Left lung (tissue), 4 donors: ENCODE measurements at regions not wholly inside any gene's neighbourhood (a gene's known extent, or its start where the extent isn't known, plus 50 kb on each side); places are given as distances from the start of the nearest gene placed in this dataset.

Experiments used
- ATAC-seq: fragments of 200-7000 bp; cut with Tn5 transposase; one replicate; pipeline ENCODE4 v1.9.1; 2020; ENCODE audit warnings: moderate library complexity
- DNase-seq, 4 donors: peaks; one replicate each; pipeline ENCODE4 v3.0.0-alpha.2; 2013 to 2020
- H3K27ac ChIP-seq, 2 donors: fragments of 200-600 bp; sonication (generic) in 1 of 2; one replicate each; pipeline versions ENCODE4 v1.5.0 to v1.8.0; 2020 to 2021
- H3K27me3 ChIP-seq, 2 donors: fragments of 200-600 bp; sonication (generic) in 1 of 2; one replicate each; pipeline versions ENCODE4 v1.5.0 to v1.8.0; 2020 to 2021
- H3K36me3 ChIP-seq, 2 donors: fragments of 200-600 bp; sonication (generic) in 1 of 2; one replicate each; pipeline versions ENCODE4 v1.5.0 to v1.8.0; 2020 to 2021
- H3K4me1 ChIP-seq, 2 donors: fragments of 200-600 bp; one replicate each; pipeline ENCODE4 v1.8.0; 2021
- H3K4me3 ChIP-seq, 2 donors: fragments of 200-600 bp; sonication (generic) in 1 of 2; one replicate each; pipeline versions ENCODE4 v1.5.0 to v1.8.0; 2020 to 2021; ENCODE audit warnings: mild to moderate bottlenecking in 1 of 2
- H3K9me3 ChIP-seq, 2 donors: fragments of 200-600 bp; sonication (generic) in 1 of 2; one replicate each; pipeline versions ENCODE4 v1.5.0 to v1.8.0; 2020 to 2021
- intact Hi-C, 2 donors: fragments of 100-400 bp; cut with DNase I; formaldehyde crosslinking; loops; one replicate each; pipeline versions ENCODE4 v1.11.2 to v1.14.2; 2022
- TF ChIP-seq, protein P1 (sequence below), 2 donors: fragments of 200-600 bp; sonication (generic) in 1 of 2; IDR thresholded peaks; one replicate each; pipeline versions ENCODE4 v1.5.0 to v1.8.0; 2021; ENCODE audit warnings: antibody characterized with exemption in 2 of 2
- donor health status: DM: no; HTN: yes; CAD: no.
- donor health status: DM: no; HTN: no; CAD: no.

DNA sequence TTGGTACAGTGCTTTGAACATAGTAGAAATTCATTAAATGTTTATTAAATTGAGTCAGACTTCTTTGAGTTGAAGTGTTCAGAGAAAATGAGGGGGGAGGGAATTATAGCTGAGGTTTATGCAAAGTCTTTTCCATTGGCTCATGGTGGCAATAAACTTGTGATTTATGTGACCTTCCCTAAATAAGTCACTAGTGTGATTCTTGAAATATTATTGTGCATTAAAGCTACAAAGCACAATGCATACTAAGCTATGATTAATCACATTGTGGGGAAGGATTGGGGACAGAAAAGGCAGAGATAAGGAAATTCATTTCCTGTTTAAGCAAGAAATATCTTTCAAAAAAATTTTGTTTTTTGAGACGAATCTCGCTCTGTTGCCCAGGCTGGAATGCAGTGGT, 877.5 kb downstream of the TFAP2A start:
- H3K9me3 ChIP-seq: no peaks in the 10 kb centered on the region
- TF ChIP-seq, protein P1, sequence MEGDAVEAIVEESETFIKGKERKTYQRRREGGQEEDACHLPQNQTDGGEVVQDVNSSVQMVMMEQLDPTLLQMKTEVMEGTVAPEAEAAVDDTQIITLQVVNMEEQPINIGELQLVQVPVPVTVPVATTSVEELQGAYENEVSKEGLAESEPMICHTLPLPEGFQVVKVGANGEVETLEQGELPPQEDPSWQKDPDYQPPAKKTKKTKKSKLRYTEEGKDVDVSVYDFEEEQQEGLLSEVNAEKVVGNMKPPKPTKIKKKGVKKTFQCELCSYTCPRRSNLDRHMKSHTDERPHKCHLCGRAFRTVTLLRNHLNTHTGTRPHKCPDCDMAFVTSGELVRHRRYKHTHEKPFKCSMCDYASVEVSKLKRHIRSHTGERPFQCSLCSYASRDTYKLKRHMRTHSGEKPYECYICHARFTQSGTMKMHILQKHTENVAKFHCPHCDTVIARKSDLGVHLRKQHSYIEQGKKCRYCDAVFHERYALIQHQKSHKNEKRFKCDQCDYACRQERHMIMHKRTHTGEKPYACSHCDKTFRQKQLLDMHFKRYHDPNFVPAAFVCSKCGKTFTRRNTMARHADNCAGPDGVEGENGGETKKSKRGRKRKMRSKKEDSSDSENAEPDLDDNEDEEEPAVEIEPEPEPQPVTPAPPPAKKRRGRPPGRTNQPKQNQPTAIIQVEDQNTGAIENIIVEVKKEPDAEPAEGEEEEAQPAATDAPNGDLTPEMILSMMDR (IDR thresholded peaks at IDR 0.05): no peak
- DNase-seq (no peak), ATAC-seq (no peak)
- no peaks in the 10 kb centered on the region for H3K4me1 ChIP-seq
- no peak overlapping the region for H3K27ac ChIP-seq
- H3K4me3 ChIP-seq: no peak overlapping the region
- H3K27me3 ChIP-seq: no peaks in the 10 kb centered on the region
- H3K36me3 ChIP-seq: no peaks in the 10 kb centered on the region
- intact Hi-C loops: no loop called here

DNA sequence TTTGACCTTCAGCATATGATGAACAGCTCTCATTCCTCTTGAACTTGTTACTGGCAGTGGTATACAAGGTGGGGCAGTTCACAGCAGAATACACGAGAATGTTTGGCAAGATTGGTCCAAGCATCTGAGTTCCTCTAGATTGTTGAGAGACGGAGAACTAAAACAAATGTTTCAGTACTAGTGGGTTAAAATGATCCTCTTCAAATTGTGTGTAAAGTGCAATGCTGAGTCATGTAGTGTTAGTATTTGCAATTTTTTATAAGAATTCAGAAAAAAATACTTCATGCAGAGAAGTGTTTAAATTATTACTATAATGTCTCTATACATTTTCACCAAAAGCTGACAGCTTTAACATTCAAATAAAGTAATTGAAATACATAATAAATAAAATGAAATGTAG, 879.8 kb downstream of the TFAP2A start:
- Histone ChIP-seq H3K36me3 (no peaks in the 10 kb centered on the region), H3K27ac (no peak overlapping the region), H3K27me3 (no peaks in the 10 kb centered on the region), H3K4me3 (no peak overlapping the region), H3K4me1 (no peaks in the 10 kb centered on the region), H3K9me3 (no peaks in the 10 kb centered on the region)
- intact Hi-C loops: no loop called here
- ATAC-seq: no peak
- DNase-seq: no peak
- TF ChIP-seq, protein P1 (IDR thresholded peaks at IDR 0.05): no peak

DNA sequence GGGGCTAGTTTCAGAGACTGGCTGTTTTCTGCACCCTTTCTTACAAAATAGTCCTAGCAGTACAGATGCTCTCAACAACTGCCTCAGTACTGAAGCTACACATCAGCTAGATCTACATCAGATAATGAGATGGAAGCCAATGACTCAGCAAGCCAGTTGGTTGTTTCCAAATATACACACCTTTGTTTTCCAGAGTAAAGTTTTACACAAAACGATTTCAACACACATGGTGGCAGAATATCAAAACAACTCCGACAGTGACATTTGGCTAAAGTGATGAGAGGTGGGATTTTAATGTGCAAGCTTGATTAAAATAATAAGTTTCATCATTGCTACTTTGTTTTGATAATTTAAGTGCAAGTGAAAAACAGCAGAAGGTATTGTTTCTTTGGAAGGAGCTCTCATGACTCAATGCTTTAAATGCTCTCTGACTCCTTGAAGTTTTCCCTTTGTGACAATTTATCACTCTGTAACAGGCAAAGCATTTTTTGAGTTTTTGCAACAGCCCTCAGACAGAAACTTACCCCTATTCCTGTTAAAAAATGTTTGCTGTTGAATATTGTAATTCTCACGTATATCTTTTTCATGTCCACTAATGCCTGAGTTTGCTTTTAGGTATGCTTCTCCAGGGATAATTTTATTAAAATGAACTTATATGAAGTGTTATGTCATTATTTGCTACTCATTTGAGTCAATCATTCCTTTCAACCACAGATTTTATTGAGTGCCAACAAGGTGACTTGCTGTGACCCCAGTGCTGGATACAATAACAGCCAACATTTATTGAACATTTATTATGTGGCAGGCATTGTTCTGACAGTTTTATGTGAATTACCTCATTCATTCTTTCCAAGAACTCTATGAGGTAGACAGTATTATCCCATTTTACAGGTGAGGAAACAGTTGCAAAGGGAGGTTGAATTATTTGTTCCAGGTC, 882.0 kb downstream of the TFAP2A start:
- TF ChIP-seq, protein P1 (IDR thresholded peaks at IDR 0.05): no peak

DNA sequence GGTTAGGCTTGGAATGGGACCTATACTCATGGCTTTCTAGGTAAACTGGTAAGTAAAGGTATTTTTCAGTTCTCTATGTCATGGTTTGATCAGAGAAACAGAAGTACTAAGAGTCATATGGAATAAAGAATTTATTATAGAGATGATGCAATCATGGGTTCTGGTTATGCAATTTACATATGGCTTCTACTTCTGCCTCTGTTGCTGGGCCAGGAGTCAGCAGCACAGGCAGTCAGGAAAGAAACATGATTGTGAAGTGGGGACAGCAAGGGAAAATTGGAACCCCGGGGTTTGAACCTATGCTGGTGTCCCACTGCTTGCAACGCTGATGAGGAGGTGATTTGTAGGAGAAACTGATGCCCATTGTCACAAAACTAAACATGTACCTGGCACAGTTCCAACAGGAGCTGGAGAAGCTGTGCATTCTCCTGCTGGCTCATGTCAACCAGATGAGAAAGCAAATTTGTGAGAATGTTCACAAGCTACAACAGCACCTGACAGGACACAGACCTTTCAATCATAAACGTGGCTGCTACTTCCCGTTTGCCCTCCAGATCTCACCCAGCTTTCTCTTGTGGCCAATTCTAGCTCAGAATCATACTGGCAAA, 887.1 kb downstream of the TFAP2A start:
- Histone ChIP-seq H3K27me3 (no peaks in the 10 kb centered on the region), H3K9me3 (peaks cover 0 to 5% of the 10 kb centered on the region in 2 donors), H3K27ac (no peak overlapping the region), H3K36me3 (no peaks in the 10 kb centered on the region), H3K4me1 (no peaks in the 10 kb centered on the region), H3K4me3 (no peak overlapping the region)
- ATAC-seq (no peak), DNase-seq (no peak)
- TF ChIP-seq, protein P1 (IDR thresholded peaks at IDR 0.05): no peak
- intact Hi-C loops: no loop called here

More for the DNA sequence above, 882.0 kb downstream of the TFAP2A start:
- DNase-seq (no peak), ATAC-seq (no peak)
- H3K27ac ChIP-seq: no peak overlapping the region
- H3K27me3 ChIP-seq: no peaks in the 10 kb centered on the region
- H3K9me3 ChIP-seq: peaks cover 0 to 5% of the 10 kb centered on the region in 2 donors
- no peaks in the 10 kb centered on the region for H3K36me3 ChIP-seq
- H3K4me1 ChIP-seq: no peaks in the 10 kb centered on the region
- H3K4me3 ChIP-seq: no peak overlapping the region
- intact Hi-C loops: no loop called here

DNA sequence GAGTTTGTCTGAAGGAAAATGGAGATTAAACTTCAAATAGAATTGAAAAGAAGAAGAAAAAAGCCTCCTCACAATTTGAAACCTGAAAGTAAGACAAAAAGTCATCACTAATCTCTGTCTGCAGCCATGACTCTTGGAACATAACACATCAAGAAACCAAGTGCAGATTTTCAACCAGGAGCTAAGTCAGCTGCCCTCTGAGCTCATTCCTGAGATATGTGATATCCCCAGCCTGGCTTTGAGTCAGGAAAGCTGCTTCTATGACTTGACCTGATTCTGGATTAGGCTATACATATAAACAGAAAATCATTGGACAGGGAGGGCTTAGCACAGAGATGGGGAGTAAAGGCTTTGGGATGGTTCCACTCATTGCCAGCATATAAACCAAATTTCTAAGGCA, 891.4 kb downstream of the TFAP2A start:
- no peaks in the 10 kb centered on the region for H3K9me3 ChIP-seq
- H3K4me3 ChIP-seq: no peak overlapping the region
- TF ChIP-seq, protein P1 (IDR thresholded peaks at IDR 0.05): no peak
- no peaks in the 10 kb centered on the region for H3K36me3 ChIP-seq
- no peaks in the 10 kb centered on the region for H3K27me3 ChIP-seq
- no peak overlapping the region for H3K27ac ChIP-seq
- intact Hi-C loops: no loop called here
- no peak for DNase-seq
- no peak for ATAC-seq
- no peaks in the 10 kb centered on the region for H3K4me1 ChIP-seq
